K562 (cell line): ENCODE measurements at regions not wholly inside any gene's neighbourhood (a gene's known extent, or its start where the extent isn't known, plus 50 kb on each side); places are given as distances from the start of the nearest gene placed in this dataset.

Experiments
- CBFB ChIP-seq: sonication (generic); formaldehyde crosslinking; IDR thresholded peaks from 2 replicates; pipeline ENCODE4 v1.4.0; 2020; ENCODE audit warnings: mild to moderate bottlenecking, missing genetic modification reagents
- CHCHD3 ChIP-seq: fragments of 250-450 bp; sonication (Bioruptor Pico); IDR thresholded peaks from 2 replicates; pipeline ENCODE4 v2.1.2; 2022; ENCODE audit warnings: mild to moderate bottlenecking
- HIVEP1 ChIP-seq: fragments of 250-450 bp; sonication (Bioruptor Pico); IDR thresholded peaks from 2 replicates; pipeline ENCODE4 v1.4.0; 2020; ENCODE audit warnings: mild to moderate bottlenecking
- ILF3 ChIP-seq: fragments of 450-650 bp; IDR thresholded peaks from 2 replicates; pipeline ENCODE4 v1.6.1; 2018; ENCODE audit warnings: antibody characterized with exemption, mild to moderate bottlenecking, moderate library complexity, borderline replicate concordance
- L3MBTL2 ChIP-seq: fragments of 450-650 bp; IDR thresholded peaks from 2 replicates; pipeline ENCODE4 v1.6.1; 2016; ENCODE audit warnings: mild to moderate bottlenecking, moderate library complexity
- MCM2 ChIP-seq: fragments of 450-650 bp; IDR thresholded peaks from 2 replicates; pipeline ENCODE4 v1.6.1; 2017; ENCODE audit warnings: low read depth, mild to moderate bottlenecking
- NR4A1 ChIP-seq, 2 experiments: fragments of 250-450 bp in 1 of 2; fragments of 450-650 bp in 1 of 2; sonication (Bioruptor Pico) in 1 of 2; IDR thresholded peaks; 2 replicates each; pipeline versions ENCODE4 v1.4.0 to v1.6.1; 2016 to 2020; ENCODE audit warnings: mild to moderate bottlenecking in 2 of 2, missing compliant biosample characterization in 1 of 2, missing genetic modification characterization in 1 of 2, moderate library complexity in 1 of 2
- ZNF445 ChIP-seq: fragments of 250-450 bp; sonication (Bioruptor Pico); IDR thresholded peaks from 2 replicates; pipeline ENCODE4 v1.4.0; 2020; ENCODE audit warnings: low read depth, mild to moderate bottlenecking, moderate library complexity
- TF ChIP-seq, protein P1 (sequence below): fragments of 450-650 bp; IDR thresholded peaks from 2 replicates; pipeline ENCODE4 v1.6.1; 2016; ENCODE audit warnings: mild to moderate bottlenecking, moderate library complexity
- TF ChIP-seq, protein P2 (sequence below): fragments of 250-450 bp; sonication (Bioruptor Pico); IDR thresholded peaks from 2 replicates; pipeline ENCODE4 v1.5.0; 2021
- TF ChIP-seq, protein P3 (sequence below): fragments of 450-650 bp; IDR thresholded peaks from 2 replicates; pipeline ENCODE4 v1.6.1; 2017; ENCODE audit warnings: antibody characterized with exemption, mild to moderate bottlenecking

DNA sequence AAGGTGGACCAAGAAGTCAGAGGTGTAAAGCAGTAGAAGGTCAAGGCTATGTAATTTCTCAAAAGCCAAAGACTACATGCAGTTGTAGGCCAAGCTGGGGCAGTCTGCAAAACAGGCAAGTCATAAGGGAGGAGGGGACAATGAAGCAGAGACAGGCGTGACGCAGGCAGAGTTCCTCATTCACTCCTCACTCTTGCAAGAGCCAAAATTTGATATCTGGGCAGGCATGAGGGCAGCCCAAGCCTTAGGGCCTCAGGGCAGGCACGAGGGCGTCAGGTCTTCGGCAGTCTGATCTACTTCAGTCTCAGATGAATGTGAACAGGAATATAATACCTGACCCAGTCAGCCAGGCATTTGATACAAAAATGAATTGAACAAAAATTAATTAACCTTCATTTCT is 86.4 kb upstream of the AGA start (continued):
- TF ChIP-seq, protein P1, sequence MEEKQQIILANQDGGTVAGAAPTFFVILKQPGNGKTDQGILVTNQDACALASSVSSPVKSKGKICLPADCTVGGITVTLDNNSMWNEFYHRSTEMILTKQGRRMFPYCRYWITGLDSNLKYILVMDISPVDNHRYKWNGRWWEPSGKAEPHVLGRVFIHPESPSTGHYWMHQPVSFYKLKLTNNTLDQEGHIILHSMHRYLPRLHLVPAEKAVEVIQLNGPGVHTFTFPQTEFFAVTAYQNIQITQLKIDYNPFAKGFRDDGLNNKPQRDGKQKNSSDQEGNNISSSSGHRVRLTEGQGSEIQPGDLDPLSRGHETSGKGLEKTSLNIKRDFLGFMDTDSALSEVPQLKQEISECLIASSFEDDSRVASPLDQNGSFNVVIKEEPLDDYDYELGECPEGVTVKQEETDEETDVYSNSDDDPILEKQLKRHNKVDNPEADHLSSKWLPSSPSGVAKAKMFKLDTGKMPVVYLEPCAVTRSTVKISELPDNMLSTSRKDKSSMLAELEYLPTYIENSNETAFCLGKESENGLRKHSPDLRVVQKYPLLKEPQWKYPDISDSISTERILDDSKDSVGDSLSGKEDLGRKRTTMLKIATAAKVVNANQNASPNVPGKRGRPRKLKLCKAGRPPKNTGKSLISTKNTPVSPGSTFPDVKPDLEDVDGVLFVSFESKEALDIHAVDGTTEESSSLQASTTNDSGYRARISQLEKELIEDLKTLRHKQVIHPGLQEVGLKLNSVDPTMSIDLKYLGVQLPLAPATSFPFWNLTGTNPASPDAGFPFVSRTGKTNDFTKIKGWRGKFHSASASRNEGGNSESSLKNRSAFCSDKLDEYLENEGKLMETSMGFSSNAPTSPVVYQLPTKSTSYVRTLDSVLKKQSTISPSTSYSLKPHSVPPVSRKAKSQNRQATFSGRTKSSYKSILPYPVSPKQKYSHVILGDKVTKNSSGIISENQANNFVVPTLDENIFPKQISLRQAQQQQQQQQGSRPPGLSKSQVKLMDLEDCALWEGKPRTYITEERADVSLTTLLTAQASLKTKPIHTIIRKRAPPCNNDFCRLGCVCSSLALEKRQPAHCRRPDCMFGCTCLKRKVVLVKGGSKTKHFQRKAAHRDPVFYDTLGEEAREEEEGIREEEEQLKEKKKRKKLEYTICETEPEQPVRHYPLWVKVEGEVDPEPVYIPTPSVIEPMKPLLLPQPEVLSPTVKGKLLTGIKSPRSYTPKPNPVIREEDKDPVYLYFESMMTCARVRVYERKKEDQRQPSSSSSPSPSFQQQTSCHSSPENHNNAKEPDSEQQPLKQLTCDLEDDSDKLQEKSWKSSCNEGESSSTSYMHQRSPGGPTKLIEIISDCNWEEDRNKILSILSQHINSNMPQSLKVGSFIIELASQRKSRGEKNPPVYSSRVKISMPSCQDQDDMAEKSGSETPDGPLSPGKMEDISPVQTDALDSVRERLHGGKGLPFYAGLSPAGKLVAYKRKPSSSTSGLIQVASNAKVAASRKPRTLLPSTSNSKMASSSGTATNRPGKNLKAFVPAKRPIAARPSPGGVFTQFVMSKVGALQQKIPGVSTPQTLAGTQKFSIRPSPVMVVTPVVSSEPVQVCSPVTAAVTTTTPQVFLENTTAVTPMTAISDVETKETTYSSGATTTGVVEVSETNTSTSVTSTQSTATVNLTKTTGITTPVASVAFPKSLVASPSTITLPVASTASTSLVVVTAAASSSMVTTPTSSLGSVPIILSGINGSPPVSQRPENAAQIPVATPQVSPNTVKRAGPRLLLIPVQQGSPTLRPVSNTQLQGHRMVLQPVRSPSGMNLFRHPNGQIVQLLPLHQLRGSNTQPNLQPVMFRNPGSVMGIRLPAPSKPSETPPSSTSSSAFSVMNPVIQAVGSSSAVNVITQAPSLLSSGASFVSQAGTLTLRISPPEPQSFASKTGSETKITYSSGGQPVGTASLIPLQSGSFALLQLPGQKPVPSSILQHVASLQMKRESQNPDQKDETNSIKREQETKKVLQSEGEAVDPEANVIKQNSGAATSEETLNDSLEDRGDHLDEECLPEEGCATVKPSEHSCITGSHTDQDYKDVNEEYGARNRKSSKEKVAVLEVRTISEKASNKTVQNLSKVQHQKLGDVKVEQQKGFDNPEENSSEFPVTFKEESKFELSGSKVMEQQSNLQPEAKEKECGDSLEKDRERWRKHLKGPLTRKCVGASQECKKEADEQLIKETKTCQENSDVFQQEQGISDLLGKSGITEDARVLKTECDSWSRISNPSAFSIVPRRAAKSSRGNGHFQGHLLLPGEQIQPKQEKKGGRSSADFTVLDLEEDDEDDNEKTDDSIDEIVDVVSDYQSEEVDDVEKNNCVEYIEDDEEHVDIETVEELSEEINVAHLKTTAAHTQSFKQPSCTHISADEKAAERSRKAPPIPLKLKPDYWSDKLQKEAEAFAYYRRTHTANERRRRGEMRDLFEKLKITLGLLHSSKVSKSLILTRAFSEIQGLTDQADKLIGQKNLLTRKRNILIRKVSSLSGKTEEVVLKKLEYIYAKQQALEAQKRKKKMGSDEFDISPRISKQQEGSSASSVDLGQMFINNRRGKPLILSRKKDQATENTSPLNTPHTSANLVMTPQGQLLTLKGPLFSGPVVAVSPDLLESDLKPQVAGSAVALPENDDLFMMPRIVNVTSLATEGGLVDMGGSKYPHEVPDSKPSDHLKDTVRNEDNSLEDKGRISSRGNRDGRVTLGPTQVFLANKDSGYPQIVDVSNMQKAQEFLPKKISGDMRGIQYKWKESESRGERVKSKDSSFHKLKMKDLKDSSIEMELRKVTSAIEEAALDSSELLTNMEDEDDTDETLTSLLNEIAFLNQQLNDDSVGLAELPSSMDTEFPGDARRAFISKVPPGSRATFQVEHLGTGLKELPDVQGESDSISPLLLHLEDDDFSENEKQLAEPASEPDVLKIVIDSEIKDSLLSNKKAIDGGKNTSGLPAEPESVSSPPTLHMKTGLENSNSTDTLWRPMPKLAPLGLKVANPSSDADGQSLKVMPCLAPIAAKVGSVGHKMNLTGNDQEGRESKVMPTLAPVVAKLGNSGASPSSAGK, result peak; percentile 81
- TF ChIP-seq, protein P2, sequence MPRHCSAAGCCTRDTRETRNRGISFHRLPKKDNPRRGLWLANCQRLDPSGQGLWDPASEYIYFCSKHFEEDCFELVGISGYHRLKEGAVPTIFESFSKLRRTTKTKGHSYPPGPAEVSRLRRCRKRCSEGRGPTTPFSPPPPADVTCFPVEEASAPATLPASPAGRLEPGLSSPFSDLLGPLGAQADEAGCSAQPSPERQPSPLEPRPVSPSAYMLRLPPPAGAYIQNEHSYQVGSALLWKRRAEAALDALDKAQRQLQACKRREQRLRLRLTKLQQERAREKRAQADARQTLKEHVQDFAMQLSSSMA (CRISPR knock-in tag), result no peak
- TF ChIP-seq, protein P3, sequence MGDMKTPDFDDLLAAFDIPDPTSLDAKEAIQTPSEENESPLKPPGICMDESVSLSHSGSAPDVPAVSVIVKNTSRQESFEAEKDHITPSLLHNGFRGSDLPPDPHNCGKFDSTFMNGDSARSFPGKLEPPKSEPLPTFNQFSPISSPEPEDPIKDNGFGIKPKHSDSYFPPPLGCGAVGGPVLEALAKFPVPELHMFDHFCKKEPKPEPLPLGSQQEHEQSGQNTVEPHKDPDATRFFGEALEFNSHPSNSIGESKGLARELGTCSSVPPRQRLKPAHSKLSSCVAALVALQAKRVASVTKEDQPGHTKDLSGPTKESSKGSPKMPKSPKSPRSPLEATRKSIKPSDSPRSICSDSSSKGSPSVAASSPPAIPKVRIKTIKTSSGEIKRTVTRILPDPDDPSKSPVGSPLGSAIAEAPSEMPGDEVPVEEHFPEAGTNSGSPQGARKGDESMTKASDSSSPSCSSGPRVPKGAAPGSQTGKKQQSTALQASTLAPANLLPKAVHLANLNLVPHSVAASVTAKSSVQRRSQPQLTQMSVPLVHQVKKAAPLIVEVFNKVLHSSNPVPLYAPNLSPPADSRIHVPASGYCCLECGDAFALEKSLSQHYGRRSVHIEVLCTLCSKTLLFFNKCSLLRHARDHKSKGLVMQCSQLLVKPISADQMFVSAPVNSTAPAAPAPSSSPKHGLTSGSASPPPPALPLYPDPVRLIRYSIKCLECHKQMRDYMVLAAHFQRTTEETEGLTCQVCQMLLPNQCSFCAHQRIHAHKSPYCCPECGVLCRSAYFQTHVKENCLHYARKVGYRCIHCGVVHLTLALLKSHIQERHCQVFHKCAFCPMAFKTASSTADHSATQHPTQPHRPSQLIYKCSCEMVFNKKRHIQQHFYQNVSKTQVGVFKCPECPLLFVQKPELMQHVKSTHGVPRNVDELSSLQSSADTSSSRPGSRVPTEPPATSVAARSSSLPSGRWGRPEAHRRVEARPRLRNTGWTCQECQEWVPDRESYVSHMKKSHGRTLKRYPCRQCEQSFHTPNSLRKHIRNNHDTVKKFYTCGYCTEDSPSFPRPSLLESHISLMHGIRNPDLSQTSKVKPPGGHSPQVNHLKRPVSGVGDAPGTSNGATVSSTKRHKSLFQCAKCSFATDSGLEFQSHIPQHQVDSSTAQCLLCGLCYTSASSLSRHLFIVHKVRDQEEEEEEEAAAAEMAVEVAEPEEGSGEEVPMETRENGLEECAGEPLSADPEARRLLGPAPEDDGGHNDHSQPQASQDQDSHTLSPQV, result peak; percentile 56; the same call in 1 of the 2 replicates
- TF ChIP-seq MCM2 (no peak), ILF3 (no peak), NR4A1 (CRISPR knock-in tag; IDR thresholded peaks at IDR 0.05) (no peak), NR4A1 (tag; IDR thresholded peaks at IDR 0.05) (no peak), ZNF445 (CRISPR knock-in tag) (no peak), CBFB (CRISPR knock-in tag) (no peak), L3MBTL2 (peak; percentile 78), CHCHD3 (CRISPR knock-in tag) (no peak), HIVEP1 (CRISPR knock-in tag) (no peak)
